ENCODE measurements at regions not wholly inside any gene's neighbourhood (a gene's known extent, or its start where the extent isn't known, plus 50 kb on each side); places are given as distances from the start of the nearest gene placed in this dataset.

GRCh38 chr9:82161876-82162275, 173.3 kb downstream of the SPATA31D1 start:
- TF ChIP-seq FOXP2 (optimal IDR thresholded peaks at IDR 0.05; ENCODE audit: borderline replicate concordance, extremely low read depth, extremely low read length, insufficient read depth): no peak
- no peak for TF ChIP-seq TAF1 (IDR thresholded peaks at IDR 0.05; ENCODE audit: borderline replicate concordance, insufficient read depth, low read length)
- TF ChIP-seq SIN3A (IDR thresholded peaks at IDR 0.05; ENCODE audit: borderline replicate concordance, insufficient read depth, low read length): no peak
- TF ChIP-seq REST (IDR thresholded peaks at IDR 0.05; ENCODE audit: insufficient read depth in 1 of 2, low read depth in 2 of 2, low read length in 2 of 2): no peak

All from PFSK-1 (cell line).